SK-N-SH (cell line): ENCODE measurements at regions not wholly inside any gene's neighbourhood (a gene's known extent, or its start where the extent isn't known, plus 50 kb on each side); places are given as distances from the start of the nearest gene placed in this dataset.

Experiments used
- CTCF ChIA-PET: fragments of 300-600, 350-600 bp; formaldehyde crosslinking; extraction: SDS; loops from one replicate; lab custom pipeline; 2021; lab: Yijun Ruan, JAX
- POLR2A ChIA-PET: fragments of 350-600 bp; sonication (Branson Sonifier 250); formaldehyde crosslinking; extraction: SDS; loops from one replicate; lab custom pipeline; 2020; ENCODE audit warnings: antibody characterized with exemption, inconsistent platforms; lab: Yijun Ruan, JAX
- DNase-seq: peaks from one replicate; pipeline ENCODE4 v3.0.0; 2012
- H2AFZ ChIP-seq: fragments of 200-600 bp; sonication (generic); 2 replicates; pipeline ENCODE4 v1.8.1; 2016; ENCODE audit warnings: antibody characterized with exemption, mild to moderate bottlenecking, low read depth
- H3F3A ChIP-seq: fragments of 200-600 bp; sonication (generic); replicated peaks from 2 replicates; pipeline ENCODE3; 2016; ENCODE audit warnings: antibody characterized with exemption, mild to moderate bottlenecking; ENCODE audit not compliant: insufficient read depth
- H3K27ac ChIP-seq, 2 experiments: fragments of 200-500 bp in 1 of 2; fragments of 200-600 bp in 1 of 2; sonication (Bioruptor generic) in 1 of 2; sonication (generic), shearing (Covaris generic) in 1 of 2; 2 replicates each; pipeline versions ENCODE4 v1.5.1 to v1.6.1; 2014 to 2016; ENCODE audit warnings: low read depth in 2 of 2, inconsistent platforms in 1 of 2, low read length in 1 of 2, mild to moderate bottlenecking in 1 of 2, mixed read lengths in 1 of 2
- H3K27me3 ChIP-seq: fragments of 200-600 bp; sonication (generic), shearing (Covaris generic); 2 replicates; pipeline ENCODE4 v1.6.1; 2016; ENCODE audit warnings: mixed run types; ENCODE audit not compliant: insufficient read depth
- H3K36me3 ChIP-seq, 2 experiments: fragments of 200-500 bp in 1 of 2; fragments of 200-600 bp in 1 of 2; sonication (Bioruptor generic) in 1 of 2; sonication (generic) in 1 of 2; replicated peaks in 1 of 2; 2 replicates each; pipeline versions ENCODE3 to v1.5.1; 2014 to 2016; ENCODE audit warnings: low read length in 1 of 2, mild to moderate bottlenecking in 1 of 2; ENCODE audit not compliant: insufficient read depth in 2 of 2, control insufficient read depth in 1 of 2
- H3K4me1 ChIP-seq, 2 experiments: fragments of 200-500 bp in 1 of 2; fragments of 200-600 bp in 1 of 2; sonication (Bioruptor generic) in 1 of 2; sonication (generic), shearing (Covaris generic) in 1 of 2; 2 replicates each; pipeline versions ENCODE4 v1.5.1 to v1.6.1; 2014 to 2016; ENCODE audit warnings: low read depth in 1 of 2, low read length in 1 of 2, mixed run types in 1 of 2; ENCODE audit not compliant: insufficient read depth in 2 of 2, control insufficient read depth in 1 of 2
- H3K4me2 ChIP-seq: fragments of 200-600 bp; sonication (generic), shearing (Covaris generic); 2 replicates; pipeline ENCODE4 v1.6.1; 2017; ENCODE audit warnings: mixed run types
- H3K4me3 ChIP-seq, 2 experiments: fragments of 200-500 bp in 1 of 2; fragments of 200-600 bp in 1 of 2; sonication (Bioruptor generic) in 1 of 2; sonication (generic), shearing (Covaris generic) in 1 of 2; 2 replicates each; pipeline versions ENCODE4 v1.5.1 to v1.8.1; 2014 to 2016; ENCODE audit warnings: low read depth in 2 of 2, inconsistent platforms in 1 of 2, low read length in 1 of 2, mild to moderate bottlenecking in 1 of 2, mixed read lengths in 1 of 2, moderate library complexity in 1 of 2
- H3K79me2 ChIP-seq: fragments of 200-600 bp; sonication (generic); 2 replicates; pipeline ENCODE4 v1.8.1; 2017; ENCODE audit warnings: mild to moderate bottlenecking; ENCODE audit not compliant: insufficient read depth
- H3K9ac ChIP-seq: fragments of 200-600 bp; sonication (generic); 2 replicates; pipeline ENCODE4 v1.6.1; 2017; ENCODE audit warnings: mixed run types
- H3K9me2 ChIP-seq: fragments of 200-600 bp; sonication (generic); 2 replicates; pipeline ENCODE4 v1.6.1; 2017; ENCODE audit warnings: mixed run types
- H3K9me3 ChIP-seq: fragments of 200-600 bp; sonication (generic); 2 replicates; pipeline ENCODE4 v1.6.1; 2017; ENCODE audit warnings: mixed run types, mild to moderate bottlenecking, moderate library complexity
- H4K20me1 ChIP-seq: fragments of 200-600 bp; sonication (generic); 2 replicates; pipeline ENCODE4 v1.6.1; 2017; ENCODE audit warnings: mild to moderate bottlenecking, mixed run types; ENCODE audit not compliant: insufficient read depth
- CHD2 ChIP-seq: fragments of 150-350 bp; IDR thresholded peaks from 2 replicates; pipeline ENCODE4 v1.6.1; 2018; ENCODE audit warnings: low read length; ENCODE audit not compliant: partially characterized antibody
- FOSL2 ChIP-seq: IDR thresholded peaks from 2 replicates; pipeline ENCODE4 v1.4.0; 2012; ENCODE audit warnings: low read depth, mild to moderate bottlenecking, moderate library complexity, borderline replicate concordance
- FOXJ3 ChIP-seq: sonication (generic); formaldehyde crosslinking; IDR thresholded peaks from 2 replicates; pipeline ENCODE4 v1.5.1; 2020; ENCODE audit warnings: mild to moderate bottlenecking, missing genetic modification reagents
- GABPA ChIP-seq: IDR thresholded peaks from 2 replicates; pipeline ENCODE4 v1.4.0; 2012; ENCODE audit warnings: low read depth, mild to moderate bottlenecking
- GATA2 ChIP-seq: sonication (generic); formaldehyde crosslinking; IDR thresholded peaks from 2 replicates; pipeline ENCODE4 v1.5.0; 2020; ENCODE audit warnings: mild to moderate bottlenecking, missing genetic modification reagents
- MXI1 ChIP-seq: IDR thresholded peaks from 2 replicates; pipeline ENCODE4 v1.6.1; 2012; ENCODE audit warnings: mild to moderate bottlenecking, low read depth, low read length, improper control_type of control experiment
- NFIC ChIP-seq: IDR thresholded peaks from 2 replicates; pipeline ENCODE4 v1.4.0; 2012; ENCODE audit warnings: borderline replicate concordance
- NRF1 ChIP-seq: IDR thresholded peaks from 2 replicates; pipeline ENCODE4 v1.6.1; 2012; ENCODE audit warnings: low read depth, mild to moderate bottlenecking, low read length
- RCOR1 ChIP-seq: fragments of 150-350 bp; IDR thresholded peaks from 2 replicates; pipeline ENCODE4 v1.6.1; 2017; ENCODE audit warnings: antibody characterized with exemption, low read length
- RXRA ChIP-seq: IDR thresholded peaks from 2 replicates; pipeline ENCODE4 v1.4.0; 2012; ENCODE audit warnings: low read depth, mild to moderate bottlenecking, borderline replicate concordance
- SIN3A ChIP-seq: IDR thresholded peaks from 2 replicates; pipeline ENCODE4 v1.6.1; 2012; ENCODE audit warnings: low read depth, mild to moderate bottlenecking, low read length, moderate library complexity, borderline replicate concordance
- SMC3 ChIP-seq: IDR thresholded peaks from 2 replicates; pipeline ENCODE4 v1.6.1; 2012; ENCODE audit warnings: low read depth, low read length, improper control_type of control experiment
- TAF1 ChIP-seq: IDR thresholded peaks from 2 replicates; pipeline ENCODE4 v1.6.1; 2012; ENCODE audit warnings: low read depth, mild to moderate bottlenecking, low read length, moderate library complexity, borderline replicate concordance
- TCF12 ChIP-seq: IDR thresholded peaks from 2 replicates; pipeline ENCODE4 v1.4.0; 2012
- TEAD4 ChIP-seq: IDR thresholded peaks from 2 replicates; pipeline ENCODE4 v1.4.0; 2012; ENCODE audit warnings: mild to moderate bottlenecking, borderline replicate concordance; ENCODE audit not compliant: insufficient read depth
- YY1 ChIP-seq: IDR thresholded peaks from 2 replicates; pipeline ENCODE4 v1.4.0; 2012; ENCODE audit warnings: low read depth, mild to moderate bottlenecking
- WGBS: methylation state at CpG from one replicate; pipeline ENCODE4 v1.1.6; 2017; ENCODE audit warnings: low lambda C conversion rate; 5-methylcytosine and 5-hydroxymethylcytosine counted together
- TF ChIP-seq, protein P1 (sequence below): IDR thresholded peaks from 2 replicates; pipeline ENCODE4 v1.4.0; 2012; ENCODE audit warnings: low read depth, borderline replicate concordance
- TF ChIP-seq, protein P2 (sequence below): fragments of 200-600 bp; sonication (generic); IDR thresholded peaks from 2 replicates; pipeline ENCODE4 v1.6.1; 2017; ENCODE audit warnings: antibody characterized with exemption, mild to moderate bottlenecking, moderate library complexity
- TF ChIP-seq, protein P3 (sequence below): fragments of 150-350 bp; IDR thresholded peaks from 2 replicates; pipeline ENCODE4 v1.6.1; 2017; ENCODE audit warnings: antibody characterized with exemption, low read length, low read depth, borderline replicate concordance
- TF ChIP-seq, protein P4 (sequence below): fragments of 150-350 bp; IDR thresholded peaks from 2 replicates; pipeline ENCODE4 v1.6.1; 2016; ENCODE audit warnings: mild to moderate bottlenecking, low read depth, low read length
- TF ChIP-seq, protein P5 (sequence below): IDR thresholded peaks from 2 replicates; pipeline ENCODE4 v1.4.0; 2012; ENCODE audit warnings: low read depth

DNA sequence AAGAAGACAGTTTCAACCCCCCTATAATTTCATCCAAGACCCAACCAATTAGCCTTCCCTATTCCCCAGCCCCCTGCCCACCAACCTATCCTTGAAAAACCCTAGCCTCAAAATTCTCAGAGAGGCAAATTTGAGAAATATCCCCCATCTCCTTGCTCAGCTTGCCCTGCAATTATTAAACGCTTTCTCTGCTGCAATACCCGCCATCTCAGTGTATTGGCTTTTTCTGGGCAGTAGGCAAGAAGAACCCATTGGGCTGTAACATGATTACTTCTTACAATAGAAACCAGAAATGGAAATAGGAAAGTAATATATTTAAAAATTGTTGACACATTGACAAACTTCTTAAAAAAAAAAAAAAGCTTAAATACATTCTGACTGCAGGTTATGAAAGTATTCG, 140.6 kb upstream of the CCDC150 start:
- CTCF ChIA-PET: no interaction called here

DNA sequence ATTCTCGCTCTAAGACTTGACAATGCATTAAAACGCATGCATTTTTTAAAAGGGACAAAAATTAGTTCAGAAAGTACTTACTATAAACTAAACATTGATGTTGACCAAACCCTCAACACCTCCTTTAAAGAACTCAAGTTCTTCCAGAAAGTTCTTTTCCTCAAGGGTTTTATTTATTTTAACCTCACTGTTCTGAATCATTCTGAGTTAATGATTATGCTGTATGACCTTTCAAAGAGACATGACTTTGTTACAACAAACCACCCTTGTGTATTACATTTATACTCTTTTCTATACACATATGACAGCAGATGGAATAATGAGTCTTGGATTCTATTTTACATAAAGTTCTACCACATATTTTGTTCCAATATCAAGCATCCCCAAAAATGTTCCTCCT, 139.8 kb upstream of the CCDC150 start:
- Histone ChIP-seq H3K27ac (no peak overlapping the region), H3K9me3 (peaks cover 16% of the 10 kb centered on the region), H3K4me3 (no peak overlapping the region), H3K4me2 (no peak overlapping the region), H3F3A (no peaks in the 10 kb centered on the region), H3K9ac (no peak overlapping the region), H3K9me2 (no peaks in the 10 kb centered on the region), H3K36me3 (no peaks in the 10 kb centered on the region), H4K20me1 (no peaks in the 10 kb centered on the region), H3K27me3 (no peaks in the 10 kb centered on the region), H3K79me2 (no peaks in the 10 kb centered on the region), H3K4me1 (no peaks in the 10 kb centered on the region), H2AFZ (no peak overlapping the region)
- ChIA-PET CTCF (no interaction called here), POLR2A (no interaction called here)
- WGBS: 86% methylated on average over 2 of the region's 2 CpGs
- DNase-seq: no peak
- no peak for TF ChIP-seq RXRA
- no peak for TF ChIP-seq YY1
- TF ChIP-seq, protein P1, sequence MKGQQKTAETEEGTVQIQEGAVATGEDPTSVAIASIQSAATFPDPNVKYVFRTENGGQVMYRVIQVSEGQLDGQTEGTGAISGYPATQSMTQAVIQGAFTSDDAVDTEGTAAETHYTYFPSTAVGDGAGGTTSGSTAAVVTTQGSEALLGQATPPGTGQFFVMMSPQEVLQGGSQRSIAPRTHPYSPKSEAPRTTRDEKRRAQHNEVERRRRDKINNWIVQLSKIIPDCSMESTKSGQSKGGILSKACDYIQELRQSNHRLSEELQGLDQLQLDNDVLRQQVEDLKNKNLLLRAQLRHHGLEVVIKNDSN: no peak
- no peak for TF ChIP-seq SIN3A
- TF ChIP-seq SMC3: no peak
- TF ChIP-seq, protein P2, sequence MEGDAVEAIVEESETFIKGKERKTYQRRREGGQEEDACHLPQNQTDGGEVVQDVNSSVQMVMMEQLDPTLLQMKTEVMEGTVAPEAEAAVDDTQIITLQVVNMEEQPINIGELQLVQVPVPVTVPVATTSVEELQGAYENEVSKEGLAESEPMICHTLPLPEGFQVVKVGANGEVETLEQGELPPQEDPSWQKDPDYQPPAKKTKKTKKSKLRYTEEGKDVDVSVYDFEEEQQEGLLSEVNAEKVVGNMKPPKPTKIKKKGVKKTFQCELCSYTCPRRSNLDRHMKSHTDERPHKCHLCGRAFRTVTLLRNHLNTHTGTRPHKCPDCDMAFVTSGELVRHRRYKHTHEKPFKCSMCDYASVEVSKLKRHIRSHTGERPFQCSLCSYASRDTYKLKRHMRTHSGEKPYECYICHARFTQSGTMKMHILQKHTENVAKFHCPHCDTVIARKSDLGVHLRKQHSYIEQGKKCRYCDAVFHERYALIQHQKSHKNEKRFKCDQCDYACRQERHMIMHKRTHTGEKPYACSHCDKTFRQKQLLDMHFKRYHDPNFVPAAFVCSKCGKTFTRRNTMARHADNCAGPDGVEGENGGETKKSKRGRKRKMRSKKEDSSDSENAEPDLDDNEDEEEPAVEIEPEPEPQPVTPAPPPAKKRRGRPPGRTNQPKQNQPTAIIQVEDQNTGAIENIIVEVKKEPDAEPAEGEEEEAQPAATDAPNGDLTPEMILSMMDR: no peak
- no peak for TF ChIP-seq TAF1
- TF ChIP-seq GATA2: no peak
- no peak for TF ChIP-seq TEAD4
- TF ChIP-seq NFIC: no peak
- TF ChIP-seq RCOR1: no peak
- no peak for TF ChIP-seq MXI1
- no peak for TF ChIP-seq CHD2
- no peak for TF ChIP-seq FOSL2
- TF ChIP-seq, protein P3, sequence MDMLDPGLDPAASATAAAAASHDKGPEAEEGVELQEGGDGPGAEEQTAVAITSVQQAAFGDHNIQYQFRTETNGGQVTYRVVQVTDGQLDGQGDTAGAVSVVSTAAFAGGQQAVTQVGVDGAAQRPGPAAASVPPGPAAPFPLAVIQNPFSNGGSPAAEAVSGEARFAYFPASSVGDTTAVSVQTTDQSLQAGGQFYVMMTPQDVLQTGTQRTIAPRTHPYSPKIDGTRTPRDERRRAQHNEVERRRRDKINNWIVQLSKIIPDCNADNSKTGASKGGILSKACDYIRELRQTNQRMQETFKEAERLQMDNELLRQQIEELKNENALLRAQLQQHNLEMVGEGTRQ: no peak
- TF ChIP-seq, protein P4, sequence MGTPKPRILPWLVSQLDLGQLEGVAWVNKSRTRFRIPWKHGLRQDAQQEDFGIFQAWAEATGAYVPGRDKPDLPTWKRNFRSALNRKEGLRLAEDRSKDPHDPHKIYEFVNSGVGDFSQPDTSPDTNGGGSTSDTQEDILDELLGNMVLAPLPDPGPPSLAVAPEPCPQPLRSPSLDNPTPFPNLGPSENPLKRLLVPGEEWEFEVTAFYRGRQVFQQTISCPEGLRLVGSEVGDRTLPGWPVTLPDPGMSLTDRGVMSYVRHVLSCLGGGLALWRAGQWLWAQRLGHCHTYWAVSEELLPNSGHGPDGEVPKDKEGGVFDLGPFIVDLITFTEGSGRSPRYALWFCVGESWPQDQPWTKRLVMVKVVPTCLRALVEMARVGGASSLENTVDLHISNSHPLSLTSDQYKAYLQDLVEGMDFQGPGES: no peak

More for the DNA sequence above, 140.6 kb upstream of the CCDC150 start:
- H4K20me1 ChIP-seq: no peaks in the 10 kb centered on the region
- H3F3A ChIP-seq: no peaks in the 10 kb centered on the region
- H3K79me2 ChIP-seq: no peaks in the 10 kb centered on the region
- H3K36me3 ChIP-seq: no peaks in the 10 kb centered on the region
- no peaks in the 10 kb centered on the region for H3K4me1 ChIP-seq
- H3K9me2 ChIP-seq: no peaks in the 10 kb centered on the region
- DNase-seq: no peak
- H3K9ac ChIP-seq: no peak overlapping the region
- H3K9me3 ChIP-seq: peaks cover 16% of the 10 kb centered on the region
- H3K4me3 ChIP-seq: no peak overlapping the region
- no peak overlapping the region for H2AFZ ChIP-seq
- WGBS: 84% methylated on average over 3 of the region's 3 CpGs
- H3K27me3 ChIP-seq: no peaks in the 10 kb centered on the region
- no peak for TF ChIP-seq RXRA
- no peak for TF ChIP-seq GABPA
- TF ChIP-seq, protein P5, sequence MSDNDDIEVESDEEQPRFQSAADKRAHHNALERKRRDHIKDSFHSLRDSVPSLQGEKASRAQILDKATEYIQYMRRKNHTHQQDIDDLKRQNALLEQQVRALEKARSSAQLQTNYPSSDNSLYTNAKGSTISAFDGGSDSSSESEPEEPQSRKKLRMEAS: no peak
- TF ChIP-seq NRF1: no peak
- no peak for TF ChIP-seq MXI1
- no peak for TF ChIP-seq TCF12
- TF ChIP-seq FOXJ3: no peak
- TF ChIP-seq, protein P3: no peak
- TF ChIP-seq, protein P1: no peak
- TF ChIP-seq RCOR1: no peak
- no peak overlapping the region for H3K27ac ChIP-seq
- no peak overlapping the region for H3K4me2 ChIP-seq
- POLR2A ChIA-PET: no interaction called here
